ENCODE measurements at regions not wholly inside any gene's neighbourhood (a gene's known extent, or its start where the extent isn't known, plus 50 kb on each side); places are given as distances from the start of the nearest gene placed in this dataset.

GRCh38 chr12:74599932-74600331, 62.3 kb downstream of the ATXN7L3B start:
- TF ChIP-seq, protein P1, sequence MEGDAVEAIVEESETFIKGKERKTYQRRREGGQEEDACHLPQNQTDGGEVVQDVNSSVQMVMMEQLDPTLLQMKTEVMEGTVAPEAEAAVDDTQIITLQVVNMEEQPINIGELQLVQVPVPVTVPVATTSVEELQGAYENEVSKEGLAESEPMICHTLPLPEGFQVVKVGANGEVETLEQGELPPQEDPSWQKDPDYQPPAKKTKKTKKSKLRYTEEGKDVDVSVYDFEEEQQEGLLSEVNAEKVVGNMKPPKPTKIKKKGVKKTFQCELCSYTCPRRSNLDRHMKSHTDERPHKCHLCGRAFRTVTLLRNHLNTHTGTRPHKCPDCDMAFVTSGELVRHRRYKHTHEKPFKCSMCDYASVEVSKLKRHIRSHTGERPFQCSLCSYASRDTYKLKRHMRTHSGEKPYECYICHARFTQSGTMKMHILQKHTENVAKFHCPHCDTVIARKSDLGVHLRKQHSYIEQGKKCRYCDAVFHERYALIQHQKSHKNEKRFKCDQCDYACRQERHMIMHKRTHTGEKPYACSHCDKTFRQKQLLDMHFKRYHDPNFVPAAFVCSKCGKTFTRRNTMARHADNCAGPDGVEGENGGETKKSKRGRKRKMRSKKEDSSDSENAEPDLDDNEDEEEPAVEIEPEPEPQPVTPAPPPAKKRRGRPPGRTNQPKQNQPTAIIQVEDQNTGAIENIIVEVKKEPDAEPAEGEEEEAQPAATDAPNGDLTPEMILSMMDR (conservative IDR thresholded peaks at IDR 0.05 in 1 of 2, IDR thresholded peaks at IDR 0.05 in 1 of 2; ENCODE audit: low read depth in 1 of 2, low read length in 2 of 2), result no peak
- TF ChIP-seq EZH2 (IDR thresholded peaks at IDR 0.05; ENCODE audit: low read length, missing control alignments), result no peak
